ENCODE measurements at regions not wholly inside any gene's neighbourhood (a gene's known extent, or its start where the extent isn't known, plus 50 kb on each side); places are given as distances from the start of the nearest gene placed in this dataset.

GRCh38 chrX:794311-794710, 163.7 kb downstream of the SHOX start:
- Mint-ChIP-seq H3K4me1 (peaks cover 2% of the 10 kb centered on the region), H3K36me3 (no peaks in the 10 kb centered on the region), H3K9me3 (no peaks in the 10 kb centered on the region), H3K4me3 (no peak overlapping the region), H3K27me3 (peaks cover 27% of the 10 kb centered on the region), H3K27ac (no peak overlapping the region)
- DNase-seq = no peak

- Mint-ChIP-seq H3K9me3 (no peaks in the 10 kb centered on the region), H3K4me3 (no peak overlapping the region), H3K27ac (no peak overlapping the region), H3K4me1 (peaks cover 2% of the 10 kb centered on the region), H3K27me3 (peaks cover 37% of the 10 kb centered on the region), H3K36me3 (no peaks in the 10 kb centered on the region)
- no peak for DNase-seq
Measured at GRCh38 chrX:793216-793770, 162.7 kb downstream of the SHOX start.

GRCh38 chrX:791479-792034, 161.0 kb downstream of the SHOX start:
- no peak for DNase-seq
- Mint-ChIP-seq H3K9me3 (no peaks in the 10 kb centered on the region), H3K27me3 (peaks cover 37% of the 10 kb centered on the region), H3K4me1 (peaks cover 2% of the 10 kb centered on the region), H3K27ac (no peak overlapping the region), H3K4me3 (no peak overlapping the region), H3K36me3 (no peaks in the 10 kb centered on the region)

- DNase-seq = no peak
- Mint-ChIP-seq H3K27ac (no peak overlapping the region), H3K4me3 (no peak overlapping the region), H3K4me1 (peaks cover 2% of the 10 kb centered on the region), H3K9me3 (no peaks in the 10 kb centered on the region), H3K36me3 (no peaks in the 10 kb centered on the region), H3K27me3 (peaks cover 37% of the 10 kb centered on the region)
Measured at GRCh38 chrX:790783-791360, 160.3 kb downstream of the SHOX start.

GRCh38 chrX:790041-790506, 159.5 kb downstream of the SHOX start:
- H3K4me1 Mint-ChIP-seq = peaks cover 2% of the 10 kb centered on the region
- no peak for DNase-seq
- no peaks in the 10 kb centered on the region for H3K9me3 Mint-ChIP-seq
- H3K36me3 Mint-ChIP-seq = no peaks in the 10 kb centered on the region
- peaks cover 37% of the 10 kb centered on the region for H3K27me3 Mint-ChIP-seq
- no peak overlapping the region for H3K4me3 Mint-ChIP-seq
- H3K27ac Mint-ChIP-seq = no peak overlapping the region

GRCh38 chrX:789096-789495, 158.5 kb downstream of the SHOX start:
- Mint-ChIP-seq H3K9me3 (no peaks in the 10 kb centered on the region), H3K27me3 (peaks cover 37% of the 10 kb centered on the region), H3K36me3 (no peaks in the 10 kb centered on the region), H3K4me3 (no peak overlapping the region), H3K4me1 (peaks cover 2% of the 10 kb centered on the region), H3K27ac (no peak overlapping the region)
- no peak for DNase-seq

GRCh38 chrX:786441-786881, 155.9 kb downstream of the SHOX start:
- Mint-ChIP-seq H3K4me1 (peaks cover 2% of the 10 kb centered on the region), H3K27me3 (peaks cover 29% of the 10 kb centered on the region), H3K9me3 (no peaks in the 10 kb centered on the region), H3K4me3 (no peak overlapping the region), H3K36me3 (no peaks in the 10 kb centered on the region), H3K27ac (no peak overlapping the region)
- DNase-seq = no peak

GRCh38 chrX:784829-785228, 154.2 kb downstream of the SHOX start:
- Mint-ChIP-seq H3K27me3 (peaks cover 15% of the 10 kb centered on the region), H3K9me3 (no peaks in the 10 kb centered on the region), H3K4me3 (no peak overlapping the region), H3K36me3 (no peaks in the 10 kb centered on the region), H3K4me1 (no peaks in the 10 kb centered on the region), H3K27ac (no peak overlapping the region)
- DNase-seq = no peak

- no peaks in the 10 kb centered on the region for H3K9me3 Mint-ChIP-seq
- DNase-seq = no peak
- H3K27me3 Mint-ChIP-seq = no peaks in the 10 kb centered on the region
- no peak overlapping the region for H3K4me3 Mint-ChIP-seq
- H3K4me1 Mint-ChIP-seq = no peaks in the 10 kb centered on the region
- no peaks in the 10 kb centered on the region for H3K36me3 Mint-ChIP-seq
- H3K27ac Mint-ChIP-seq = no peak overlapping the region
Measured at GRCh38 chrX:781224-782204, 150.9 kb downstream of the SHOX start.

GRCh38 chrX:776529-777230, 146.1 kb downstream of the SHOX start:
- Mint-ChIP-seq H3K36me3 (no peaks in the 10 kb centered on the region), H3K9me3 (no peaks in the 10 kb centered on the region), H3K4me3 (no peak overlapping the region), H3K27ac (no peak overlapping the region), H3K27me3 (peaks cover 4% of the 10 kb centered on the region), H3K4me1 (no peaks in the 10 kb centered on the region)
- DNase-seq = no peak

GRCh38 chrX:776061-776460, 145.5 kb downstream of the SHOX start:
- H3K4me3 Mint-ChIP-seq = no peak overlapping the region
- H3K36me3 Mint-ChIP-seq = no peaks in the 10 kb centered on the region
- H3K4me1 Mint-ChIP-seq = no peaks in the 10 kb centered on the region
- no peaks in the 10 kb centered on the region for H3K9me3 Mint-ChIP-seq
- no peak for DNase-seq
- H3K27me3 Mint-ChIP-seq = peaks cover 4% of the 10 kb centered on the region
- no peak overlapping the region for H3K27ac Mint-ChIP-seq

- no peaks in the 10 kb centered on the region for H3K9me3 Mint-ChIP-seq
- H3K27ac Mint-ChIP-seq = no peak overlapping the region
- H3K27me3 Mint-ChIP-seq = peaks cover 4% of the 10 kb centered on the region
- no peaks in the 10 kb centered on the region for H3K36me3 Mint-ChIP-seq
- no peak for DNase-seq
- no peaks in the 10 kb centered on the region for H3K4me1 Mint-ChIP-seq
- H3K4me3 Mint-ChIP-seq = no peak overlapping the region
Measured at GRCh38 chrX:774536-774935, 143.9 kb downstream of the SHOX start.

GRCh38 chrX:773292-774025, 142.9 kb downstream of the SHOX start:
- Mint-ChIP-seq H3K4me3 (no peak overlapping the region), H3K27ac (no peak overlapping the region), H3K27me3 (peaks cover 4% of the 10 kb centered on the region), H3K36me3 (no peaks in the 10 kb centered on the region), H3K4me1 (no peaks in the 10 kb centered on the region), H3K9me3 (no peaks in the 10 kb centered on the region)
- no peak for DNase-seq

GRCh38 chrX:771536-771935, 140.9 kb downstream of the SHOX start:
- H3K4me1 Mint-ChIP-seq = no peaks in the 10 kb centered on the region
- no peaks in the 10 kb centered on the region for H3K9me3 Mint-ChIP-seq

More at GRCh38 chrX:771536-771935, 140.9 kb downstream of the SHOX start:
- H3K27me3 Mint-ChIP-seq = peaks cover 4% of the 10 kb centered on the region
- no peak overlapping the region for H3K27ac Mint-ChIP-seq
- H3K36me3 Mint-ChIP-seq = no peaks in the 10 kb centered on the region
- no peak overlapping the region for H3K4me3 Mint-ChIP-seq
- DNase-seq = no peak

All from activated naive CD8-positive, alpha-beta T cell treated with anti-CD3 and anti-CD28 coated beads for 36 hours (primary cell).